Kidney (tissue), 13 donors: ENCODE measurements at regions not wholly inside any gene's neighbourhood (a gene's known extent, or its start where the extent isn't known, plus 50 kb on each side); places are given as distances from the start of the nearest gene placed in this dataset.

Experiments used
- DNase-seq, 5 donors: peaks; one replicate each; pipeline ENCODE4 v3.0.0-alpha.2; 2013 to 2020
- FAIRE-seq: peaks from 2 replicates; lab custom pipeline; 2012; peaks lifted over from hg19 to GRCh38; lab: Jason Lieb, UNC
- H3K27ac ChIP-seq, 2 donors: one replicate each; pipeline ENCODE4 v1.7.0; 2013; ENCODE audit warnings: low read depth in 2 of 2, low read length in 2 of 2, inconsistent platforms in 1 of 2
- H3K27me3 ChIP-seq: one replicate; pipeline ENCODE4 v1.7.1; 2013; ENCODE audit warnings: low read length, inconsistent platforms; ENCODE audit not compliant: control insufficient read depth, insufficient read depth
- H3K36me3 ChIP-seq, 3 donors: one replicate each; pipeline versions ENCODE4 v1.7.0 to v1.7.1; 2013; ENCODE audit warnings: low read length in 3 of 3, control low read depth in 1 of 3, inconsistent platforms in 1 of 3; ENCODE audit not compliant: insufficient read depth in 3 of 3, control insufficient read depth in 2 of 3
- H3K4me1 ChIP-seq, 3 donors: one replicate each; pipeline versions ENCODE4 v1.7.0 to v1.7.1; 2013; ENCODE audit warnings: low read length in 3 of 3, inconsistent platforms in 1 of 3, low read depth in 1 of 3; ENCODE audit not compliant: control insufficient read depth in 2 of 3, insufficient read depth in 2 of 3
- H3K4me3 ChIP-seq, 3 donors: one replicate each; pipeline versions ENCODE4 v1.7.0 to v1.8.1; 2013; ENCODE audit warnings: low read length in 3 of 3, control low read depth in 1 of 3, inconsistent platforms in 1 of 3
- H3K9ac ChIP-seq, 3 donors: one replicate each; pipeline versions ENCODE4 v1.7.0 to v1.7.1; 2013; ENCODE audit warnings: low read length in 3 of 3, control low read depth in 1 of 3, inconsistent platforms in 1 of 3
- H3K9me3 ChIP-seq, 3 donors: one replicate each; pipeline versions ENCODE4 v1.7.0 to v1.7.1; 2013; ENCODE audit warnings: low read length in 3 of 3, control low read depth in 1 of 3, inconsistent platforms in 1 of 3; ENCODE audit not compliant: control insufficient read depth in 2 of 3, insufficient read depth in 1 of 3
- intact Hi-C: fragments of 100-400 bp; cut with DNase I; formaldehyde crosslinking; loops from one replicate; pipeline ENCODE4 v1.11.1; 2022
- TF ChIP-seq, protein P1 (sequence below): IDR thresholded peaks from 3 replicates; pipeline ENCODE4 v1.5.1; 2012; ENCODE audit warnings: mild to moderate bottlenecking, moderate library complexity, borderline replicate concordance; ENCODE audit not compliant: insufficient read depth; ENCODE audit errors: extremely low read depth
- donor health status: control.
- donor health status: control.
- donor health status: control.
- donor health status: control.
- donor health status: control.
- donor health status: DM: yes; HTN: yes; CAD: no.
- donor health status: Normal renal cell carcinoma (clear cell type).

DNA sequence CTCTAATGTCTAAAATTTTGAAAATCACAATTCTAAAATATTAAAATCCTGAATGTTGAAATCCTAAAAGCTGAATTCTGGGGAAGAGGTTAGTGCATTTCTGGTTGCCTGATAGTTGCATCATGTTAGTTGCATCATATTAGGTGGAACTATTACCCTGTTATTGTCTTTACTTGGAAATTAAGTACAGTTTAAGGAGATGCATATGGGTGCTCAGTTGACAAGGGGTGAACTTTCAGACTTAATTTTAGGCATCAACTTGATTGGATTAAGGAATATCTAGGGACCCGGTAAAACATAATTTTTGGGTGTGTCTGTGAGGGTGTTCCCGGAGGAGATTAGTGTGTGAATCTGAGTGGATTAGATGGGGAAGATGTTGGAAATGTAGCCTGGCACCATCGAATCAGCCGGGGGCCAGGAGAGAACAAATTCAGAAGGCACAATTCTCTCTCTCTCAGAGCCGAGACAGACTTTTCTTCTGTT lies 409.8 kb downstream of the PLCL1 start:
- FAIRE-seq, result no peak
- Histone ChIP-seq H3K9me3 (no peaks in the 10 kb centered on the region), H3K27me3 (no peaks in the 10 kb centered on the region), H3K27ac (no peak overlapping the region), H3K36me3 (no peaks in the 10 kb centered on the region), H3K4me3 (no peak overlapping the region), H3K9ac (no peak overlapping the region), H3K4me1 (no peaks in the 10 kb centered on the region)
- intact Hi-C loops, result no loop called here
- DNase-seq, result no peak
- TF ChIP-seq, protein P1, sequence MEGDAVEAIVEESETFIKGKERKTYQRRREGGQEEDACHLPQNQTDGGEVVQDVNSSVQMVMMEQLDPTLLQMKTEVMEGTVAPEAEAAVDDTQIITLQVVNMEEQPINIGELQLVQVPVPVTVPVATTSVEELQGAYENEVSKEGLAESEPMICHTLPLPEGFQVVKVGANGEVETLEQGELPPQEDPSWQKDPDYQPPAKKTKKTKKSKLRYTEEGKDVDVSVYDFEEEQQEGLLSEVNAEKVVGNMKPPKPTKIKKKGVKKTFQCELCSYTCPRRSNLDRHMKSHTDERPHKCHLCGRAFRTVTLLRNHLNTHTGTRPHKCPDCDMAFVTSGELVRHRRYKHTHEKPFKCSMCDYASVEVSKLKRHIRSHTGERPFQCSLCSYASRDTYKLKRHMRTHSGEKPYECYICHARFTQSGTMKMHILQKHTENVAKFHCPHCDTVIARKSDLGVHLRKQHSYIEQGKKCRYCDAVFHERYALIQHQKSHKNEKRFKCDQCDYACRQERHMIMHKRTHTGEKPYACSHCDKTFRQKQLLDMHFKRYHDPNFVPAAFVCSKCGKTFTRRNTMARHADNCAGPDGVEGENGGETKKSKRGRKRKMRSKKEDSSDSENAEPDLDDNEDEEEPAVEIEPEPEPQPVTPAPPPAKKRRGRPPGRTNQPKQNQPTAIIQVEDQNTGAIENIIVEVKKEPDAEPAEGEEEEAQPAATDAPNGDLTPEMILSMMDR, result no peak

DNA sequence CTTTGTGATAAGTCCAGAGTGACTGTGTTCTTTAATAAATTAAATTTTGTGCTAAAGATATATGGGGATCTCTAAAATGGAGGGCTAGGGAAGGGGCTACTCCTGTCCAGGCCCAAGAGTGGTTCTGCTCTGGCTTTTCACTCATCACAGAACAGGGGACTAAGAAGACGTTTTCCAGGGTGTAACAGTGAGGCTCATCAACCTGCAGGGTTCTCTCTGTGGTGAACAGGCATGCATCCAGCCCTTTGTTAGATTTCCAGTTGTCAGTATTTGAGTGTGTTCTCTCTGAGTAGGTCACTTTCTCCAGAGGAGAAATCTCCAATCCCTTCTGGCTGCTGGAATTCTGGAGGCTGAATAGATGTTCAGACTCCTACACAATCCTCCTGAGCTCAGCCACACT lies 408.9 kb downstream of the PLCL1 start:
- Histone ChIP-seq H3K27ac (no peak overlapping the region), H3K36me3 (no peaks in the 10 kb centered on the region), H3K27me3 (no peaks in the 10 kb centered on the region), H3K9me3 (no peaks in the 10 kb centered on the region), H3K4me1 (no peaks in the 10 kb centered on the region), H3K4me3 (no peak overlapping the region), H3K9ac (no peak overlapping the region)
- TF ChIP-seq, protein P1, result no peak
- FAIRE-seq (no peak), DNase-seq (no peak)
- intact Hi-C loops, result no loop called here

DNA sequence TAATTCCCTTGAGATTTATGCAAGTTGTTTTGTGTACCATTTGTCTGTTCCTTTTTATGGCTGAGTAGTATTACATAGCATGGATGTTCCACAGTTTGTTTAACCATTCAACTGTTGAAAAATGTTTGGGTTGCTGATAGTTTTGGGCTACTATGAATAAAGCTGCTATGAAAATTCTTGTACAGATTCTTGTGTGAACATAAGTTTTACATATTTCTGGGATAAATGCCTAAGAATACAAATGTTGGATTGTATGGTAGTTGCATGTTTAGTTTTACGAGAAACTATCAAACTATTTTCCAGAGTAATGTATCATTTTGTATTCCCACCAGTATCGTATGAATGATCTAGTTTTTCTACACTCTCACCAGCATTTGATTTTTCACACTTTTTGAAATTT lies 407.3 kb downstream of the PLCL1 start:
- no peak for DNase-seq
- peak; percentile 49 for FAIRE-seq
- TF ChIP-seq, protein P1, result no peak
- H3K27me3 ChIP-seq, result no peaks in the 10 kb centered on the region
- no peaks in the 10 kb centered on the region for H3K4me1 ChIP-seq
- no peaks in the 10 kb centered on the region for H3K36me3 ChIP-seq
- intact Hi-C loops, result no loop called here
- no peak overlapping the region for H3K27ac ChIP-seq
- H3K9ac ChIP-seq, result no peak overlapping the region
- no peak overlapping the region for H3K4me3 ChIP-seq
- no peaks in the 10 kb centered on the region for H3K9me3 ChIP-seq
